ENCODE measurements at regions not wholly inside any gene's neighbourhood (a gene's known extent, or its start where the extent isn't known, plus 50 kb on each side); places are given as distances from the start of the nearest gene placed in this dataset.
"Not testable (repeated sequence)": the region's sequence is repeated elsewhere in the genome, so short reads cannot be mapped to it uniquely, and the experiment has no call there.

DNA sequence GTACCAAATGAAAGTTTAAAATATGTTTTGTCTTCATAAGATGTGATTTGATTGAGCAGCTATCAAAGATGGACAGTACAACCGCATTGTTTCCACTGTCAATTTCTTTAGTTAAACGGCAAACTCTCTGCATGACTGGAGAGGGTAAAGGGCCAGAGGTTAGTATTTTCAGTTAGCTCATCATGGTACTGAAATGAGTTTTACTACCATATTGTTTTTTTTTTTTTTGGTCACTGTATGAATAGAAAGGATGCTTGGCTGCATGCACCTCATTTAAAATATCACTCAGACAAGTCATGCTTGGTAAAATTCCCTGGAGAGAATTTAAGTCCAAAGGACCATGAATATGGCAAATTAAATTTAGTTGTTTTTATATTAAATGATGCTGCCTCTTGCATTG, 942.1 kb upstream of the SPRY2 start:
- in situ Hi-C loops (cut with HindIII; ENCODE audit: low sequenced_read_pairs) = no loop called here

DNA sequence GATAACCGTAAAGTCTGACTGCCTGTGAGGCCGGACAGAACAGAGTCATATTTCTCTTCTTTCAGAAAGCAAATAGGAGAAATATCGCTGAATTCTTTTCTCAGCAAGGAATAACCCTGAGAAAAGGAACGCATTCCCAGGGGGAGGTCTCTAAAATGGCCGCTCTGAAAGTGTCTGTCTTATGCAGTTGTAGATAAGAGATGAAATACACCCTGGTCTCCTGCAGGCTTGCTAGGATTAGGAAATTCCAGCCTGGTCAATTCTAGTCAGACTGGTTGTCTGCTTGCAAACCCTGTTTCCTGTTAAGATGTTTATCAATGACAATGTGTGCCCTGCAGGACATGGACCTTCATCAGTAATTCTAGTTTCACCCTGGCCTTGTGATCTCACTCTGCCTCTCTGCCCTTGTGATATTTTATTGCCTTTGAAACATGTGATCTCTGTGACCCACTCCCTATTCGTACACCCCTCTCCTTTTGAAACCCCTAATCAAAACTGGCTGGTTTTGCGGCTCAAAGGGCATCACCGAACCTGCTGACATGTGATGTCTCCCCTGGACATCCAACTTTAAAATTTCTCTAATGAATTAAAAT, 934.8 kb upstream of the SPRY2 start:
- in situ Hi-C loops (cut with HindIII; ENCODE audit: low sequenced_read_pairs) = no loop called here

DNA sequence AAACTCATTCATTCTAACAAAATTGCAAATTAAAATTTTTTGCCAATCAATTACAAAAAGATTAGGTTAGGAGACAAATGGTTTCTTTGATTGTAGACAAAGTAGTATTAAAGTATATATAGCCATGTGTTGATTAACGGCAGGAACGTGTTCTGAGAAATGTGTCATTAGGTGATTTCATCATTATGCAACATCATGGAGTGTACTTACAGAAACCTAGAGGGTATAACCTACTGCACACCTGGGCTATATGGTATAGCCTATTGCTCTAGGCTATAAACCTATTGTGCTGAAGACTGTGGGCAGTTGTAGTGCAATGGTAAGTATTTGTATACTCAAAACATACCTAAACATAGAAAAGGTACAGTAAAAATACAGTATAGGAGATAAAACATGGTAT, 906.8 kb upstream of the SPRY2 start:
- in situ Hi-C loops (cut with HindIII; ENCODE audit: low sequenced_read_pairs) = no loop called here

DNA sequence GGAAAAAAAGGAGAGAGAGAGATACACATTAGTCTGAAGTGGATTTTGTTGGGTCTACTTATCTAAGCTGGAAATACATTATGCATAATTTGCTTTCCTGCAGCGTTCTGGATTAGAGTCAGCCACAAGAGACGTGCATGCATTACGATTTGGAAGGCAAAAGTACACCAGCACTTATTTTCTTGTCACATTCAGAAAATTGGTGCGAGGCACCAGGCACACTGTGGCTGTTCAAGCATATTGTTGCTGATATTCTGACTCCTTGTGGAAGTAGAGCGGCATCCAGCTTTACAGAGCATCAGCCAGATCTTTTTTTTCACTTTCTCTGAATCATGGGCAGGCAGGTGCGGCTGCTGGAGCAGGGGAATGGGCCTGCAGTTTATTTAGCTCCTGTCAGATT, 905.6 kb upstream of the SPRY2 start:
- in situ Hi-C loops (cut with HindIII; ENCODE audit: low sequenced_read_pairs) = no loop called here

DNA sequence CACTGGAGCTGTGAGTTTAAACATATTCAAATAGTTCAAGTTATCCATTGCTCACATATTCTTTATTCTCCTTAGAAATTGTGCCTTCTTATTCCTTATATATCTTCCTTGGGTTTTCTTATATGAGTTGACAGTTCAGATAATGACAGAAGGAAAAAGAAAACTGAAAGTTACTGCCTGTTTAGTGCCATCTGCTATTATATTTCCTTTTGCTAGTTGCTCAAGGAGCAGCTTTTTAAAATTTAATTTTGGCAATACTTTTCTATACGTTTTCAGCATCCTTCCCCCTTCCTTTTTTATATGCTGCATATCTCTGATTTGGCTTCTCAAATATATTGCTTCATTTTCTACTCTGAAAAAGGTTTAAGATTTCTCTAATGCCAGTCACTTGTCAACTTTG, 903.1 kb upstream of the SPRY2 start:
- in situ Hi-C loops (cut with HindIII; ENCODE audit: low sequenced_read_pairs) = no loop called here

DNA sequence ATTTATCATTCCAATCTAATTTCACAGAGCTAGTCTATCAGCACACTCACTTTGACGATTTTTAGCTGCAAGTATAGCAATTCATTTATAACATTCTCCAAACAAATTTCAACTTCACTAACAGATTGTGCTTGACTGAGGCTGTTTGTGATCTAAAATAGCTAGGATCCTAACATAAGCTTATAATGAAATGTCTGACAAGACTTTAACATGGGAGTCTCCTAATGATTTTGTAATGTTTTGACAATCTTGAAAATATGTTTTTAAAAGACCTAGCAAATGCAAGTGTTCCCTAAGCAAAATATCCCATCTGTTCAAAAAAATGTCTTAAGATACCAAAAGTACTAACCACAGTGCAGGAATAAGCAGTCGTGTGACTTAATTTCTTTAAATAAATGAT, 889.5 kb upstream of the SPRY2 start:
- in situ Hi-C loops (cut with HindIII; ENCODE audit: low sequenced_read_pairs) = no loop called here

DNA sequence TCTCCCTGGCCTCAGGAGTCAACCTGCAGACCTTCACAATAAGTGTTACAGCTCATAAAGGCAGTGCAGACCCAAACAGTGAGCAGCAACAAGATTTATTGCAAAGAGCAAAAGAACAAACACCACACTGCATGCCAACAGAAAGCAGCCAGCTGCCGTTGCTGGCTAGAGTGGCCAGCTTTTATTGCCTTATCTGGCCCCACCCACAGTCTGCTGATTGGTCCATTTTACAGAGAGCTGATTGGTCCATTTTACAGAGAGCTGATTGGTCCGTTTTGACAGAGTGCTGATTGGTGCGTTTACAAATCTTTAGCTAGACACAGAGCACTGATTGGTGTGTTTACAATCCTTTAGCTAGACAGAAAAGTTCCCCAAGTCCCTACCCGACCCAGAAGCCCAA, 885.9 kb upstream of the SPRY2 start:
- in situ Hi-C loops (cut with HindIII; ENCODE audit: low sequenced_read_pairs) = not testable (repeated sequence)

DNA sequence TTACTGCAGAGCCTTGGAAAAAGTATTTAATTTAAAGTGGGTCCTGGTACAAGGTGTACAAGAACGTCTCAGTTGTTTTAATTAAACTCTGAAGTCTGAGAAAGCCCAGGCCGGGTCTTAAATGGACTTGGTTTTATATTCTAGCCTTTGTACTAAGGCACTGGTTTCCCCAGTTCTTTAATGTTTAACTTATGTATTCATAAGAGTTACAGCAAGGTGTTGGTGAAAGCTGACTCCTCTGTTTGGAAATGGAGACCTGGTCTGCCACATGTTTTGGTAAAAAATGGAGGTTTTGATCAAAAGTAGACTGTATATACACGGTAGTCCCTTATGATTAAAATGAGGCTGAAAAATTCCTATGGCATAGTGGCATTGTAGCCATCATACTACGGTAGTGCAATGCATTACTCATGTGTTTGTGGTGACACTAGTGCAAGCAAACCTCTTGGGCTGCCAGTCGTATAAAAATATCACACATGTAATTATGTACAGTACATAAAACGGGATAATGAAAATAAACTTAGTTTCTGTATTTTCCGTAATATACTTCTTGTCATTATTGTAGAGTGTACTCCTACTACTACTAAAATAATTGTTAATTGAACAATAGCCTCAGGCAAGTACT, 883.4 kb upstream of the SPRY2 start:
- in situ Hi-C loops (cut with HindIII; ENCODE audit: low sequenced_read_pairs) = no loop called here

DNA sequence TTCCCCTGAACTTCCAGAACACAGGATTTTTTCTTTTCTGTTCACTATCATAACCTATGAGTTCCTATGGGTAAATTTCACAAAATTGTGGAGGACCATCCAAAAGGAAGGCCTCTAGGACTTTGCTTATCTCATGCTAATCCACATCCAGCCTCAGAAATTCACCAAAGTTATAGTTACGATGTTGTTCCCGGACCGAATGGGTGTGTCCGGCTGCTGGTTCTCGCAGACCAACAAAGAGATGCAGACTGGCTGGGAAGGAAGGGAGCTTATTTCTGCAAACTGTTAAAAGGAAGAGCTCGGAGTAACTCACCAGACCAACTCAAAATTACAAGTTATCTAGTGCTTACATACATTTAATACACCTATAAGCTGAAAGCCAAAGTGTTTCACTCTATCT, 882.9 kb upstream of the SPRY2 start:
- in situ Hi-C loops (cut with HindIII; ENCODE audit: low sequenced_read_pairs) = no loop called here

DNA sequence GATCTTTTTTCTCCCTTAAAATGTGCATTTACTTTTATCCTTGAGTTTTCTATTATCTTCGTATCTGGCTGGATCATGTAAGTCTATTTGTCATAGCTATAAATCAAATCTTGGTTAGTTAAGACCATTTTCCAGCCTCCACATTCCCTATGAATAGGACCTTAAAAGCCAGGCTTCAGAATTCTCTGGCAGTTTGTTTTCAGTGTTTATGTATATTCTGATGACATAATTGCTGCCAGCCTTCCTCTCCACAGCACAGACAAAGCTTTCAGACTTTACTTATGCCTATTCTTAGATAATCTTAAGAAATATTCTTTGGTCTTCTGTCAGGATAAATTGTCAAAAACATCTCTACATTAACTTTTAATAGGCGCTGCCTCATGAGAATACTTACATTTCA, 870.8 kb upstream of the SPRY2 start:
- in situ Hi-C loops (cut with HindIII; ENCODE audit: low sequenced_read_pairs) = no loop called here

DNA sequence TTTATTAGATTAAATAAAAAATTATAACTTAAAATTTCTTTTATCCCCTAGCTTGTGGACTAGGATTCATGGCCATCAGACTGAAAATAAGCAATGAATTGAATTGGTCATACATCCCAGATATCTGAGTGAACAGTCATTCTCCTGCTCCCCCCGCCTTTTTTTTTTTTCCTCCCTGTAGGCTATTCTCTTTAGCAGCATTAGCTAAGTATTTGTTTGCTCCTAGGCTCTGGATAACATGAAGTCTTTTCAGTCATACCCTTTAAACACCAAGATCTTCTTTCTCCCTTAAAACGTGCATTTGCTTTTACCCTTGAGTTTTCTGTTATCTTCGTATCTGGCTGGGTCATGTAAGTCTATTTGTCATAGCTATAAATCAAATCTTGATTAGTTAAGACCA, 866.7 kb upstream of the SPRY2 start:
- in situ Hi-C loops (cut with HindIII; ENCODE audit: low sequenced_read_pairs) = no loop called here

DNA sequence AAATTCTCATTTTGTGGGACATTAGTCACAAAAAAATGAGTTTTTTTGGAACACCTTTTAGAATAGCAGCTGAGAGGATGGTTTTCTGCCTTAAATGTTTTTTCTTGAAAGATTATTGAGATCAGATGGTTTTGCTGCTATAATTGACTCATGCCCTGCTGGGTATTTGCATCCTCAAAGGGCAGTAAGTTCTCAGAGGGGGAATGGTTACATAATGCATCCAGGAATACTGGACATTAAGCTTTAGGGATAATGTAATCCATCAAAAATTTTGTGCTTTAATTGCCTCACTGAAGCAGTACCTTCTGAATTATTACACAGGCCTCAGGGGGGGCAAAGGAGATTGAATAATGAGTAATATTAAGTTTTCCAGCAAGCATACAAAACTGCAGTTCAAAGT, 866.3 kb upstream of the SPRY2 start:
- in situ Hi-C loops (cut with HindIII; ENCODE audit: low sequenced_read_pairs) = no loop called here

DNA sequence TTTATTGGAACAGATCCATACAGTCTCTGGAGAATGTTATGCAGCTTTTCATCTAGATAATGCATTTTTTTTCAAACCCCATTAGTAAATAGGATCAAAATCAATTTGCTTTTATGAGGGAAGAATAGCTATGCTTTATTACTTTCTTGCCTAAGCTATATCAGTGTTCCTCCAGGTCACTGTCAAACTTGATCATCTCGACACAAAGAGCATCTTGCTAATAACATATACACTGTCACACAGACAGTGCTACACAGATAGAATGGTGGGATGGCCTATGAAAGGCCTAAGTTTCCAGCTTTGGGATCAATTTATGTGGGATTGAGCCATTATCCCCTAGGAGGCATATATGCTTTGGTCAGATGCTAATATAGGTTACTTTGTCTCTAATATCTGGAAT, 862.9 kb upstream of the SPRY2 start:
- in situ Hi-C loops (cut with HindIII; ENCODE audit: low sequenced_read_pairs) = no loop called here

DNA sequence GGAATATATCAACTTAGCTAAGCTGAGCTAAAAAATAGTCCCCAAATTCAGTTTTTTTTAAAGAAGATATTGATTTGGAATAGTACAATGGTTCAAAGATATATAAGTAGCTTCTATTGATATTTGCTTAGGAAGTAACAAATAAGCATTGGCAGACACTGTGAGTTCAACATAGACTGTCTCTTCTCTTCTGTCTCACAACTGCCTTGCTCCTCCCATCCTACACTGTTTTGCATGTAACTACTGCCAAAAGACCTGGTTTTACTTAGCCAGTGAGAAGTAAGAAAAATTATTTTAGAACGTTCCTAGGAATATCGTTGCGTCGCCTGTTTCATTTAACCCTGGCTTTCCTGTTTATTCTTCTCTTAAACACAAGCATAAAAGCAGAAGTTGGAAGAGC, 859.0 kb upstream of the SPRY2 start:
- in situ Hi-C loops (cut with HindIII; ENCODE audit: low sequenced_read_pairs) = no loop called here

DNA sequence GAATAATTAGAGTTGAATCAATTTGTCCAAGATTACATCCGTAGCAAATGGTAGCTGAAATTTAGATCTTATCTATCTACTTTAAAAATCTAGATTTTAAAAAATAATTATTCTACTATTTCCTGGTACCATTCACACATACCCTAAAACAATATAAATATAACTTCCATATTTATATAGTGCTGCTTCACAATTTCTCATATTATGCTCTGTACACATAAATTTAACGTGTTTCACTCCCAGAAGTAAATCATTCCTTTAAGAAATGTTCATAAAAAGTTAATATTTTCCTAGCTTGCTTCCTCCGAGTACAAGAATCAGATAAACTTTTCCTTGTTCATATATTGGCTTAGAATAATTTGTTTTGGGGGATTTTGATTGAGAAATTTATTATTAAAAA, 857.0 kb upstream of the SPRY2 start:
- in situ Hi-C loops (cut with HindIII; ENCODE audit: low sequenced_read_pairs) = no loop called here

DNA sequence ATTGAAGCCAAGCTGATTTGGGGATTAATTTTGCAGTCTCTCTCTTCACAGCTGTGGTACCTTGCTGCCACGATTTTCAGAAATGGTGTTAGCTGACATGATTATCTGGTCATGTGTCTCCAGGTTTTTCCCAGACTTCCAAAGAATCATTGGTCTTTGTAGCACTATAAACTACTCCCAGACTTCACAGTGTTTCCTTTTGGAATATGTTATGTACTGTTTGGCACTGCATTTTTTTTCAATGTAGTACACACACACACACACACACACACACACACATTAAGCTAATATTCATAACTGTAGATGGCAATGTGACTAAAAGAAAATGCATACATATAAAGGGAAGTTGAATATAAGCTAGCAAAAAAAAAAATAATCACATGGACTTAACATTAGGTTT, 856.6 kb upstream of the SPRY2 start:
- in situ Hi-C loops (cut with HindIII; ENCODE audit: low sequenced_read_pairs) = no loop called here

DNA sequence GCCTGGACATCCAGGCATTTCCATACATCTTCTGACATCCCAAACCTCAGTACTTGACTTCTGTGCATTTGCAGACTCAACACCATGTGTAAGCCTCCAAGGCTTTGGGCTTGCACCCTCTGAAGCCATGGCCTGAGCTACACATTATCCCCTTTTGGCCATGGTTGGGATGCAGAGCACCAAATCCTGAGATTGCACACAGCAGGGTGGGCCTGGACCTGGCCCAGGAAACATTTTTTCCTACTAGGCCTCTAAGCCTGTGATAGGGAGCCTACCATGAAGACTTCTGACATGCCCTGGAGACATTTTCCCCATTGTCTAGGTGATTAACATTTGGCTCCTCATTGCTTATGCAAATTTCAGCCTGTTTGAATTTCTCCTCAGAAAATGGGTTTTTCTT, 853.4 kb upstream of the SPRY2 start:
- in situ Hi-C loops (cut with HindIII; ENCODE audit: low sequenced_read_pairs) = no loop called here

DNA sequence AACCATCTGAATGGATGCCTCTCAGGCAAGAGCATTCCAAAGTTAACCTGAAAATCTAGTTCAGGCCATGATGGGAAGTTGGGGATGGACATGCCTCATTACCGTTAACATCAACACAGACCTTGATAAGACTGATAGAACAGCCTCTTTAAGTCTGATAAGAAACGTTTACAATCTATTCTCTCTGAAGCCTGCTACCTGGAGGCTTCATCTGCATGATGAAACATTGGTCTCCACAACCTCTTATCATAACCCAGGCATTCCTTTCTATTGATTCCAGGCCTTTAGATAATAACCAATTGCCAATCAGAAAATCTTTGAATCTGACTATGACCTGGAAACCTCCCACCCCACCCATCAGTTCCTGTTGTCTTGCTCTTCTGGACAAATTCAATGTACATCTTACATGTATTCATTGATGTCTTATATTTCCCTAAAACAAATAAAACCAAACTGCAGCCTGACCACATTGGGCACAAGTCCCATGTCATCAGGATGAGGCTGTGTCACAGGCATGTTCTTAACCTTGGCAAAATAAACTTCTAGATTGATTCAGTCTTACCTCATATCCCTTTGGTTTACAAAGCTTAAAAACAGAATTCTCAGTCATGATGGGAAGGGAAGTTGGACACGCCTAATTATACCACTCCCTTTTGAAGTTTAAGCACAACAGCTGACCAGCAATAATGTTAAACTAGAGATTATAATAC, 843.8 kb upstream of the SPRY2 start:
- in situ Hi-C loops (cut with HindIII; ENCODE audit: low sequenced_read_pairs) = no loop called here

DNA sequence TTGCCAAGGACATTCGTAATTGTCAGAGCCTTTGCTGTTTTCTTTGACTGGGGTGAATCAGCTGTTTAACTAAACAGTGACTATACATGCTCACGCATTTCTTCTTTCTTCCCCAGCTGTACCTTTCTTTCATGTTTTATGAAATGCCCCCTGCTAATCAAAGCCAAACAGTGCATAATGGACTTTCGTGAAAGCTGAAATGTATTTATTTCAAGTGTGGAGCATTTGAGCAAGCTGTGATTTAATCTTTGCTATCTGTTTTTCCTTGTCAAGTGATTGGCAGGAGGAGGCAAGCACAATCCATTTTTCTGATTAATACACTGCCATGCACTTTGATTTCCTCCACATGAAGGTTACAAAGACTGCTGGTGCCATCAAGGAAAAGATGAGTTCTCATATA, 831.7 kb upstream of the SPRY2 start:
- in situ Hi-C loops (cut with HindIII; ENCODE audit: low sequenced_read_pairs) = no loop called here

DNA sequence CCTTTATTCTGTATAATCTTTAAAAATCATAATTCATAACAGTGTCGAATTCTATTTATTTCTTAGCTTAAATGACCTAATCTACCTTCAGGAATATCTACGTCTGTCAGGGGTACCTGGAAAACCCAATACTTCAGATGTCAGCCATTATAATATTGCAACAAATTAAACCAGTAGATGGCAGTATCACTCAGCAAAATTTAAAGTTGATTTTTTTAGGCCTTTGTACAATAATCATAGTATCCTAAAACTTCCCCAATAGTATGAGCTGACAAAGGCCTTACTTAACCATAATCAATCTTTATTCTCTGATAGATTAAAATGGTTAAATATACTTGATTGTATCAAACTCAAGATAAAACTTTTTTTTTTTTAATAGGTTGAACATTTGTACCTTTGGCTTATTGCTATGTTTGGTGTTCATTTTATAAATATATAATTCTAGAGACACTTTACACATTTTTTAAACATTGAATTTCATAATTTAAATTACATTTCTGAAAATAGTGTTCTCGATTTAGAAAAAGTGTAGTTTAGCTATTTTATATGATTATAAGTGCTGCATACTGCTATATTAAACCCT, 830.2 kb upstream of the SPRY2 start:
- in situ Hi-C loops (cut with HindIII; ENCODE audit: low sequenced_read_pairs) = no loop called here

DNA sequence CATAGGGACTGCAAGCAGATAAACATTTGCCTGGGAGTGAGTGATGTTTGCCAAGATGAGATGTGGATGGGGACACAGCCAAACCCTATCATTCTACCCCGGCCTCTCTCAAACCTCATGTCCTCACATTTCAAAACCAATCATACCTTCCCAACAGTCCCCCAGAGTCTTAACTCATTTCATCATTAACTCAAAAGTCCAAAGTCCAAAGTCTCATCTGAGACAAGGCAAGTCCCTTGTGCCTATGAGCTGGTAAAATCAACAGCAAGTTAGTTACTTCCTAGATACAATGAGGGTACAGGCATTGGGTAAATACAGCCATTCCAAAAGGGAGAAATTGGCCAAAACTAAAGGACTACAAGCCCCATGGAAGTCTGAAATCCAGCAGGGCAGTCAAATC, 822.9 kb upstream of the SPRY2 start:
- in situ Hi-C loops (cut with HindIII; ENCODE audit: low sequenced_read_pairs) = not testable (repeated sequence)

DNA sequence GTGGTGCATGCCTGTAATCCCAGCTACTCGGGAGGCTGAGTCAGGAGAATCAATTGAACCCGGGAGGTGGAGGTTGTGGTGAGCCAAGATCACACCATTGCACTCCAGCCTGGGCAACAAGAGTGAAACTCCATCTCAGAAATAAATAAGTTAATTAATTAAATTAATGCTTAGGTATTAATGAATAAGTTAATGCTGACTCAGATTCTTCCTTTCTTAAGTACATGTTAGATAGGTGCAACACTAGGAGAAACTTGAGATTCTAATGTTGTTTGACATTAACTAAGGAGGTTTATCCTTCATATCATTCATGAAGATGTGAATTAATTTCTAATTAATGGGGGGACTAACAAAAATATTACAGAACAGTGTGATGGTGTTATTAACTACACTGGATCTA, 812.6 kb upstream of the SPRY2 start:
- in situ Hi-C loops (cut with HindIII; ENCODE audit: low sequenced_read_pairs) = no loop called here

All from endothelial cell of hepatic sinusoid (primary cell).